ENCODE measurements at regions not wholly inside any gene's neighbourhood (a gene's known extent, or its start where the extent isn't known, plus 50 kb on each side); places are given as distances from the start of the nearest gene placed in this dataset.
"Not testable (repeated sequence)": the region's sequence is repeated elsewhere in the genome, so short reads cannot be mapped to it uniquely, and the experiment has no call there.

- no peak for DNase-seq
Observed at GRCh38 chr14:97033556-97034081, 236.4 kb downstream of the VRK1 start.

- DNase-seq, result no peak
Observed at GRCh38 chr14:97036086-97036852, 239.1 kb downstream of the VRK1 start.

GRCh38 chr14:97039717-97040363, 242.7 kb downstream of the VRK1 start:
- no peak for DNase-seq

- DNase-seq, result no peak
Observed at GRCh38 chr14:97046967-97047366, 249.8 kb downstream of the VRK1 start.

- DNase-seq, result no peak
Observed at GRCh38 chr14:97052001-97052400, 254.8 kb downstream of the VRK1 start.

GRCh38 chr14:97053941-97054340, 256.8 kb downstream of the VRK1 start:
- no peak for DNase-seq

- DNase-seq, result no peak
Observed at GRCh38 chr14:97055355-97055754, 258.2 kb downstream of the VRK1 start.

GRCh38 chr14:97056086-97056485, 258.9 kb downstream of the VRK1 start:
- peak; percentile 7 for DNase-seq

- DNase-seq, result no peak
Observed at GRCh38 chr14:97057238-97058073, 260.3 kb downstream of the VRK1 start.

GRCh38 chr14:97058074-97058467, 260.9 kb downstream of the VRK1 start:
- no peak for DNase-seq

- no peak for DNase-seq
Observed at GRCh38 chr14:97058589-97058988, 261.4 kb downstream of the VRK1 start.

GRCh38 chr14:97061198-97061597, 264.0 kb downstream of the VRK1 start:
- no peak for DNase-seq

GRCh38 chr14:97061714-97062113, 264.5 kb downstream of the VRK1 start:
- no peak for DNase-seq

- no peak for DNase-seq
Observed at GRCh38 chr14:97065305-97066067, 268.3 kb downstream of the VRK1 start.

- no peak for DNase-seq
Observed at GRCh38 chr14:97066068-97066899, 269.1 kb downstream of the VRK1 start.

- not testable (repeated sequence) for DNase-seq
Observed at GRCh38 chr14:97068293-97068692, 271.1 kb downstream of the VRK1 start.

- no peak for DNase-seq
Observed at GRCh38 chr14:97070259-97070658, 273.1 kb downstream of the VRK1 start.

GRCh38 chr14:97071177-97071576, 274.0 kb downstream of the VRK1 start:
- DNase-seq, result no peak

GRCh38 chr14:97073622-97074021, 276.4 kb downstream of the VRK1 start:
- no peak for DNase-seq

GRCh38 chr14:97074456-97074855, 277.3 kb downstream of the VRK1 start:
- DNase-seq, result no peak

- DNase-seq, result no peak
Observed at GRCh38 chr14:97074856-97075255, 277.7 kb downstream of the VRK1 start.

GRCh38 chr14:97077253-97077653, 280.1 kb downstream of the VRK1 start:
- DNase-seq, result no peak
